ENCODE measurements at regions not wholly inside any gene's neighbourhood (a gene's known extent, or its start where the extent isn't known, plus 50 kb on each side); places are given as distances from the start of the nearest gene placed in this dataset.

GRCh38 chr4:36779601-36780000 lies 464.9 kb upstream of the NWD2 start:
- Histone ChIP-seq H4K20me1 (ENCODE audit: control insufficient read depth, insufficient read depth, low read length, poor library complexity, severe bottlenecking) (no peaks in the 10 kb centered on the region), H3K27ac (ENCODE audit: low read length in 2 of 2) (no peak overlapping the region), H3K9ac (ENCODE audit: low read length) (no peak overlapping the region), H3K27me3 (replicated peaks in 1 of 4; ENCODE audit: control extremely low read depth in 1 of 4, control insufficient read depth in 3 of 4, insufficient read depth in 4 of 4, low read length in 3 of 4) (no peaks in the 10 kb centered on the region), H3K4me3 (ENCODE audit: control extremely low read depth in 1 of 5, extremely low read depth in 1 of 5, insufficient read depth in 1 of 5, low read depth in 2 of 5, low read length in 4 of 5) (no peak overlapping the region), H3K36me3 (replicated peaks in 1 of 2; ENCODE audit: control extremely low read depth in 1 of 2, control insufficient read depth in 1 of 2, extremely low read depth in 1 of 2, insufficient read depth in 2 of 2, low read length in 1 of 2) (no peaks in the 10 kb centered on the region), H2AFZ (ENCODE audit: insufficient read depth, low read depth, low read length, poor library complexity, severe bottlenecking) (no peak overlapping the region), H3K9me3 (ENCODE audit: control extremely low read depth in 1 of 3, control insufficient read depth in 2 of 3, insufficient read depth in 1 of 3, low read length in 2 of 3) (no peaks in the 10 kb centered on the region), H3K4me2 (replicated peaks; ENCODE audit: low read depth, low read length, poor library complexity, severe bottlenecking) (no peak overlapping the region), H3K4me1 (ENCODE audit: control insufficient read depth in 2 of 2, insufficient read depth in 2 of 2, low read length in 2 of 2) (no peaks in the 10 kb centered on the region), H3K79me2 (ENCODE audit: control insufficient read depth, insufficient read depth, low read length) (no peaks in the 10 kb centered on the region)
- no CpG with 5 or more reads among the region's 1 CpG for WGBS (ENCODE audit: insufficient coverage)
- Mint-ChIP-seq H3K4me3 (no peak overlapping the region), H3K9me3 (ENCODE audit: insufficient read depth) (no peaks in the 10 kb centered on the region), H3K27ac (no peak overlapping the region), H3K27me3 (no peaks in the 10 kb centered on the region), H3K4me1 (no peaks in the 10 kb centered on the region)
- intact Hi-C loops (cut with micrococcal nuclease), result no loop called here
- POLR2A ChIA-PET, result no interaction called here
- no peak for ATAC-seq (ENCODE audit: low read depth)
- DNase-seq, result no peak
- CTCF ChIA-PET, result no interaction called here
- TF ChIP-seq EZH2 (IDR thresholded peaks at IDR 0.05; ENCODE audit: borderline replicate concordance, insufficient read depth, low read depth, low read length, poor library complexity, severe bottlenecking), result no peak
- no peak for TF ChIP-seq CTCF (IDR thresholded peaks at IDR 0.05)

- Mint-ChIP-seq H3K9me3 (ENCODE audit: insufficient read depth) (no peaks in the 10 kb centered on the region), H3K27me3 (no peaks in the 10 kb centered on the region), H3K4me1 (no peaks in the 10 kb centered on the region), H3K4me3 (no peak overlapping the region), H3K27ac (no peak overlapping the region)
- Histone ChIP-seq H4K20me1 (ENCODE audit: control insufficient read depth, insufficient read depth, low read length, poor library complexity, severe bottlenecking) (no peaks in the 10 kb centered on the region), H3K36me3 (replicated peaks in 1 of 2; ENCODE audit: control extremely low read depth in 1 of 2, control insufficient read depth in 1 of 2, extremely low read depth in 1 of 2, insufficient read depth in 2 of 2, low read length in 1 of 2) (no peaks in the 10 kb centered on the region), H3K79me2 (ENCODE audit: control insufficient read depth, insufficient read depth, low read length) (no peaks in the 10 kb centered on the region), H3K4me1 (ENCODE audit: control insufficient read depth in 2 of 2, insufficient read depth in 2 of 2, low read length in 2 of 2) (no peaks in the 10 kb centered on the region), H3K4me3 (ENCODE audit: control extremely low read depth in 1 of 5, extremely low read depth in 1 of 5, insufficient read depth in 1 of 5, low read depth in 2 of 5, low read length in 4 of 5) (no peak overlapping the region), H3K9ac (ENCODE audit: low read length) (no peak overlapping the region), H3K27me3 (replicated peaks in 1 of 4; ENCODE audit: control extremely low read depth in 1 of 4, control insufficient read depth in 3 of 4, insufficient read depth in 4 of 4, low read length in 3 of 4) (no peaks in the 10 kb centered on the region), H3K9me3 (ENCODE audit: control extremely low read depth in 1 of 3, control insufficient read depth in 2 of 3, insufficient read depth in 1 of 3, low read length in 2 of 3) (no peaks in the 10 kb centered on the region), H2AFZ (ENCODE audit: insufficient read depth, low read depth, low read length, poor library complexity, severe bottlenecking) (no peak overlapping the region), H3K4me2 (replicated peaks; ENCODE audit: low read depth, low read length, poor library complexity, severe bottlenecking) (no peak overlapping the region), H3K27ac (ENCODE audit: low read length in 2 of 2) (no peak overlapping the region)
- ChIA-PET POLR2A (no interaction called here), CTCF (no interaction called here)
- intact Hi-C loops (cut with micrococcal nuclease), result no loop called here
- no peak for ATAC-seq (ENCODE audit: low read depth)
- TF ChIP-seq EZH2 (IDR thresholded peaks at IDR 0.05; ENCODE audit: borderline replicate concordance, insufficient read depth, low read depth, low read length, poor library complexity, severe bottlenecking) (no peak), CTCF (IDR thresholded peaks at IDR 0.05) (no peak)
- DNase-seq, result no peak
- 63% methylated on average over 3 of the region's 3 CpGs for WGBS (ENCODE audit: insufficient coverage)
Measured at GRCh38 chr4:36785973-36786372, 458.6 kb upstream of the NWD2 start.

Data from B cell (primary cell).